Endothelial cell (in vitro differentiated cells): ENCODE measurements at regions not wholly inside any gene's neighbourhood (a gene's known extent, or its start where the extent isn't known, plus 50 kb on each side); places are given as distances from the start of the nearest gene placed in this dataset.

Experiments
- DNase-seq: peaks from one replicate; pipeline ENCODE4 v3.0.0; 2021; ENCODE audit warnings: low spot score
- H3K27ac Mint-ChIP-seq: one replicate; pipeline ENCODE4 v1.8.0; 2021; ENCODE audit warnings: mixed read lengths, inconsistent platforms; ENCODE audit not compliant: unreplicated experiment
- H3K27me3 Mint-ChIP-seq: one replicate; pipeline ENCODE4 v1.8.0; 2021; ENCODE audit warnings: mild to moderate bottlenecking, moderate library complexity, mixed read lengths, inconsistent platforms; ENCODE audit not compliant: unreplicated experiment
- H3K36me3 Mint-ChIP-seq: one replicate; pipeline ENCODE4 v1.8.0; 2021; ENCODE audit warnings: mild to moderate bottlenecking, low read depth, mixed read lengths, inconsistent platforms; ENCODE audit not compliant: unreplicated experiment
- H3K4me1 Mint-ChIP-seq: one replicate; pipeline ENCODE4 v1.8.0; 2021; ENCODE audit warnings: mild to moderate bottlenecking, mixed read lengths, inconsistent platforms; ENCODE audit not compliant: unreplicated experiment
- H3K4me3 Mint-ChIP-seq: one replicate; pipeline ENCODE4 v1.8.0; 2021; ENCODE audit warnings: mild to moderate bottlenecking, mixed read lengths, inconsistent platforms; ENCODE audit not compliant: unreplicated experiment
- H3K9me3 Mint-ChIP-seq: one replicate; pipeline ENCODE4 v1.8.0; 2021; ENCODE audit warnings: mixed read lengths, inconsistent platforms; ENCODE audit not compliant: unreplicated experiment
- TF ChIP-seq, protein P1 (sequence below): fragments of 200-600 bp; sonication (generic); IDR thresholded peaks from one replicate; pipeline ENCODE4 v1.5.0; 2021; ENCODE audit warnings: antibody characterized with exemption; ENCODE audit not compliant: unreplicated experiment

DNA sequence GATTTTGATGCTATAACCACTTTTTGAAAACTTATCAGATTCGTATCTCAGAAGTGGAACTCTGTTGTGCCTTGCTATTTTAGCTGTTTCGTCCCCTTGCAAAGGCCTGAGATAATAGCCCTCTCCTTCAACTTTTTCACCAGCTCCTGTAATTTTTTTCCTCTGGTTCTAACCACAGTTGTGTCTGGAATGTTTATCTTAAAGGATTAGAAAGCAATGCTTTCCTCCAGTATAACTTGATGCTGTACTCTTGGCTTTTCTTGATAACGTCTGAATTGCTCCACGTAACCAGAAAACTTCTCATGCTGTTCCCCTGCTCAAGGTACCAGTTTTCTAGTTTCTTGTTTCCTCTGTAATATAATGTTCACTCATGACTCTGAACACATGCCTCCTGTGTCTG lies 209.4 kb downstream of the DTWD2 start:
- TF ChIP-seq, protein P1, sequence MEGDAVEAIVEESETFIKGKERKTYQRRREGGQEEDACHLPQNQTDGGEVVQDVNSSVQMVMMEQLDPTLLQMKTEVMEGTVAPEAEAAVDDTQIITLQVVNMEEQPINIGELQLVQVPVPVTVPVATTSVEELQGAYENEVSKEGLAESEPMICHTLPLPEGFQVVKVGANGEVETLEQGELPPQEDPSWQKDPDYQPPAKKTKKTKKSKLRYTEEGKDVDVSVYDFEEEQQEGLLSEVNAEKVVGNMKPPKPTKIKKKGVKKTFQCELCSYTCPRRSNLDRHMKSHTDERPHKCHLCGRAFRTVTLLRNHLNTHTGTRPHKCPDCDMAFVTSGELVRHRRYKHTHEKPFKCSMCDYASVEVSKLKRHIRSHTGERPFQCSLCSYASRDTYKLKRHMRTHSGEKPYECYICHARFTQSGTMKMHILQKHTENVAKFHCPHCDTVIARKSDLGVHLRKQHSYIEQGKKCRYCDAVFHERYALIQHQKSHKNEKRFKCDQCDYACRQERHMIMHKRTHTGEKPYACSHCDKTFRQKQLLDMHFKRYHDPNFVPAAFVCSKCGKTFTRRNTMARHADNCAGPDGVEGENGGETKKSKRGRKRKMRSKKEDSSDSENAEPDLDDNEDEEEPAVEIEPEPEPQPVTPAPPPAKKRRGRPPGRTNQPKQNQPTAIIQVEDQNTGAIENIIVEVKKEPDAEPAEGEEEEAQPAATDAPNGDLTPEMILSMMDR: no peak
- no peak overlapping the region for H3K4me3 Mint-ChIP-seq

DNA sequence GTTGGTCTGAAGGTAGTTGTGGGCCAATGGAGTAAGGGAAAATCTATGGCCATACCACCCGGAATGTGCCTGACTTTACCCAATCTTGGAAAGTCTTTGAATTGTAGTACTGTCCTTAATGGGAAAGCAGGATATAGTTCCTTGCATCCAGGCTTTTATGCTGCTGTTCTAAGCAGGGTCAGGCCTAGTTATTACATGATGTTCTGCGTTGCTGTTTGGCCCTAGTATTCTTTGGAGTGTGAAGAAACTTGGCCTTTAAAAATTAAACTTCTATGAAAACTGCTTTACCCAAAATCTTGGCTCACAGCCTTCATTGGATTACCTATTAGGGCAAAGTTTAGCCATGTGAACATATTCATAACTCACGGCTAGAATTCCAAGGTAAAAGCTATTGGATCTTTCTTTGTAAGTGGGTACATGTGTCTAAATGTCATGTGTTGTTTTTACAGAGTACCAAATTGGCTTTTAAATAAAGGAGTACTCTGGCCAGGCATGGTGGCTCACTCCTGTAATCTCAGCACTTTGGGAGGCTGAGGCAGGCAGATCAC lies 211.1 kb downstream of the DTWD2 start:
- DNase-seq: no peak
- H3K36me3 Mint-ChIP-seq: no peaks in the 10 kb centered on the region

More for the DNA sequence above, 209.4 kb downstream of the DTWD2 start:
- Mint-ChIP-seq H3K27ac (no peak overlapping the region), H3K36me3 (no peaks in the 10 kb centered on the region), H3K9me3 (no peaks in the 10 kb centered on the region), H3K27me3 (no peaks in the 10 kb centered on the region), H3K4me1 (peaks cover 3% of the 10 kb centered on the region)
- no peak for DNase-seq

DNA sequence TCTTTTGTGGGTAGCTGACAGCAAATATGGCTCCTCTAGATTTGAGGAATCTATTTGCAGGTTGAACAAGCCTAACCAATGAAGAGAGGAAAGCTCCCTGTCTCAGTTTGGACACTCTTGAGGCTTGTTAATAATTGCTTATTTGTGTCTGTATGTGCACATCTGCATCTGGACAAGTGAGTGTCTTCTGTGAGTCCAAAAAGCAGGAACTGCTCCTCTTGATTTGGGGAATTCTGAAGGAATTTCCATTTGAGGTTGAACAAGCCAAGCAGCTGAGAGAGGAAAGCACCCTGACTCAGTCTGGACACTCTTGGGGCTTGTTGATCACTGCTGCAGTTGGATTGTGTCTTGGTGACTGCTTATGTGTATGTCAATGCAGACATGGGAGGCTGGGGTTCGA lies 211.6 kb downstream of the DTWD2 start:
- Mint-ChIP-seq H3K36me3 (no peaks in the 10 kb centered on the region), H3K4me3 (no peak overlapping the region), H3K9me3 (no peaks in the 10 kb centered on the region), H3K4me1 (no peaks in the 10 kb centered on the region), H3K27ac (no peak overlapping the region), H3K27me3 (no peaks in the 10 kb centered on the region)
- TF ChIP-seq, protein P1: no peak
- no peak for DNase-seq

More for the DNA sequence above, 211.1 kb downstream of the DTWD2 start:
- Mint-ChIP-seq H3K9me3 (no peaks in the 10 kb centered on the region), H3K27me3 (no peaks in the 10 kb centered on the region), H3K27ac (no peak overlapping the region), H3K4me3 (no peak overlapping the region), H3K4me1 (peaks cover 3% of the 10 kb centered on the region)
- TF ChIP-seq, protein P1: no peak

DNA sequence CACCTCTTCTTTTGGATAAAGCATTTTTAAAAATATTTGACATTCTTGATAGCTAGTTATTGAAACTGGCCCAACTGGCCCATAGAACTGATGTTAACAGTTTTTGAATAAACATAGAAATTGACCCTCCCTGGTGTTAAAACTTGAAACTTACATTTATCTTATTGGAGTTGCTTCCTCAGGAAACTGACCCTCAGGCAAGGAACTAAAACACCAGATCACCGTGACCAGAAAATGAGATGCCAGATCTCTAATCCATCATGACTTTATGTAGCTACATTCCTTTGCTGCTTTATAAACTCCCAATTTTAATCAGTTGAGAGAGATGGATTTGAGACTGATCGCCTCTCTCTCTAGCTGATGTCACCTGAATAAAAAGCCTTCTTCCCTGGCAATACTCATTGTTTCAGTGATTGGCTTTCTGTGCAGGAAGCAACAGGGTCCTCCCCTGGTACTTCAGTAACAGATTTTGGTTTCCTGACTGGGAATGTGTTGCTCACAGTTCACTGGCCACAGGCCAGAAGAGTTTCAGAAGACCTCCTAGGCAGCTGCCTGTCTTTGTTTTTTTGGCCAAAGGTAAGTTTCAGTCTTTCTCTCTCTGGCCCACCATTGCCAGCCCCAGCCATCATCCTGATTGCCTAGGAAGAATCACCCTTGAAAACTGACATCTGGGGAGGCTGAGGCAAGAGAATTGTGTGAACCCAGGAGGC lies 212.4 kb downstream of the DTWD2 start:
- Mint-ChIP-seq H3K4me3 (no peak overlapping the region), H3K27ac (no peak overlapping the region), H3K27me3 (no peaks in the 10 kb centered on the region), H3K36me3 (no peaks in the 10 kb centered on the region), H3K4me1 (no peaks in the 10 kb centered on the region), H3K9me3 (no peaks in the 10 kb centered on the region)
- no peak for DNase-seq
- TF ChIP-seq, protein P1: no peak

DNA sequence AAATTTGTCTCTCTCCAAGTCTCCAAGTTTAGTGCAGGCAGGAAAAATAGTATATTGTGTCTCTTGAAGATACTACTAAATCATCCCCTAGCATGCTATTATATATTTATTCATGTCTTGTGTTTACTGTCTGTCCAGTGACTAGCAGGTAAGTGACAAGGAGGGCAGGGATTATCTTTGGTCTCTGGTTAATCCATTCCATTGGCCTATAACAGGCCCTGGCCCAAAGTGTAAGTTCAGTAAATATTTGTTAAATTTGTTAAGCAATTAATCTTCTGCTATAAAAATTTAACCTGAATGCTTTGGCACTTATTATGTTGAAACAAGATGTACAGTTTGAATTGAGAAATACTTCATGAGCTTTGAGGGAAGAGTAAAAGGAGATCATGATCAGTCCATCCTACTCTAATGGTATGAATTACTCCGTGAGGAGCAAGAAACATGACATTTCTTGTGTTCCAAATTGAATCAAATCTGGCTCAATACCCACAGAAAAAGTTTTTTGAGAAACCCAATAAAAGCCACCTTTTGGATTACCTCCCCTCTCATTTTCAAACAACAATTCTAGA lies 219.7 kb downstream of the DTWD2 start:
- Mint-ChIP-seq H3K27me3 (no peaks in the 10 kb centered on the region), H3K4me1 (no peaks in the 10 kb centered on the region), H3K27ac (no peak overlapping the region), H3K9me3 (no peaks in the 10 kb centered on the region), H3K36me3 (no peaks in the 10 kb centered on the region), H3K4me3 (no peak overlapping the region)
- TF ChIP-seq, protein P1: no peak
- DNase-seq: no peak
